T-helper 2 cell treated with Interferon-gamma antibody and Interleukin-4, amounts not matched to agents 100 ng/mL and 5 ng/mL, for 36 hours (primary cell): ENCODE measurements at regions not wholly inside any gene's neighbourhood (a gene's known extent, or its start where the extent isn't known, plus 50 kb on each side); places are given as distances from the start of the nearest gene placed in this dataset.

Experiments used
- intact Hi-C: fragments of 100-400 bp; cut with micrococcal nuclease; formaldehyde crosslinking; loops from one replicate; pipeline ENCODE4 v1.15.1; 2023

DNA sequence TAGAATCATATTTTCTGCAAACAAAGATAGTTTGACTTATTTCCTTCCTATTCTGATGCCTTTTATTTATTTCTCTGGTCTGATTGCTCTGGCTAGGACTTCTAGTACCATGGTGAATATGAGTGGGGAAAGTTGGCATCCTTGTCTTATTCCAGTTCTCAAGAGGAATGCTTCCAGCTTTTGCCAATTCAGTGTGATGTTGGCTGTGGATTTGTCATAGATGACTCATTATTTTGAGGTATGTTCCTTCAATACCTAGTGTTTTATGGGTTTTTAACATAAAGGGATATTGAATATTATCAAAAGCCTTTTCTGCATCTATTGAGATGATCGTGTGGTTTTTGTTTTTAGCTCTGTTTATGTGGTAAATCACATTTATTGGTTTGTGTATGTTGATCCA is 139.4 kb upstream of the CNTN1 start:
- intact Hi-C loops: no loop called here

DNA sequence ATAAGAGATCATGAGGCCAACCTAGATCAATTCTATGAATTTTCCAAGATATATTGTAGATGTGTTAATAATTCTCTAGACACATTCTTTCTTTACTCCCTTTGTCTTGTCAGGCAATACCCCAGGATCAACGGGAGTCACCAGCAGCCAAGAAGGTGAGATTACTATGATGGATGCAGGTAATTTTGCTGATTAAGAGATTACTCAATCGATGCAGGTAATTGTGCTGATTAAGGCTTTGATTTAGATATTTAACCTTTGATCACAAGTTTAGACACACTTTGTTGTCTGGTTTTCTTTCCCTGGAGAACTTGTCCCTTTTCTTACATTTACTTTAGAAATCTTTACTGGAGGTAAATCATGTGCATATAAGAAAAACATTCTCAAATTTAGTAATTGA is 134.3 kb upstream of the CNTN1 start:
- intact Hi-C loops: no loop called here

DNA sequence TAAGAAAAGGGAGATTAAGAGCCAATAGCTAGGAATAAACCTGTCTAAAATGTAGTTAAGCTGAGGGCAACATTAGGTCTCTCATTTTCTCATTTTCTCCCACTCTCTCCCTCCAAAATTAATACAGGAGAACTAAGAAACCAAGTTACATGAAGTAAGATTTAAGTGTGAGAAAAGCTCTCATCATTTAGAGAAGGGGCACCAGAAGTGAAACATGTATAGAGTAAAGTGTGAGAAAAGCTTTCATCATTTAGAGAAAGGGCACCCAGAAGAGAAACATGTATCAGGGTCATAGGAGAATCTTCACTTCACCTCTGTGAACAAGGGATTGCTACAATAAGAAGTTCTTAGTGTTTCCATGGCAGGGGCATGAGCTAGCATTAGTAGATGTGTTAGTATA is 132.4 kb upstream of the CNTN1 start:
- intact Hi-C loops: no loop called here

DNA sequence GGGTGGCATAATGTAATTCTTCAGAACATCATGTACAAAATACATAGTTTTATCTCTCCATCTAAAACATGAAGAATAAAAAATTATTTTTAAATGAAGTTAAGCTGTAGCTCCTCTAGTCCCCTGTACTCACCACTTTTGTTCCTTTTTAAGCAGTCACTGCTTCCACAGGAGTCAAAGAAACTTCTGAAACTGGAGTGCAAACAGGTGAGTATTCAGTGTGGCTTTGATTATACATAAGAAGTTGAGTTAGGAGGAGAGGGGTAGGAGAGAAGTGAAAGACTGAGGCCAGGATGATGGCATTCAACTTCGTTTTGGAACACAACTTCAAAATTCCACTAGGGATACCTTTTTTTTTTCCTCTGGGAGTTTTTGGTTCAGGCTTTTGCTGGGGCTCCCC is 131.4 kb upstream of the CNTN1 start:
- intact Hi-C loops: no loop called here

DNA sequence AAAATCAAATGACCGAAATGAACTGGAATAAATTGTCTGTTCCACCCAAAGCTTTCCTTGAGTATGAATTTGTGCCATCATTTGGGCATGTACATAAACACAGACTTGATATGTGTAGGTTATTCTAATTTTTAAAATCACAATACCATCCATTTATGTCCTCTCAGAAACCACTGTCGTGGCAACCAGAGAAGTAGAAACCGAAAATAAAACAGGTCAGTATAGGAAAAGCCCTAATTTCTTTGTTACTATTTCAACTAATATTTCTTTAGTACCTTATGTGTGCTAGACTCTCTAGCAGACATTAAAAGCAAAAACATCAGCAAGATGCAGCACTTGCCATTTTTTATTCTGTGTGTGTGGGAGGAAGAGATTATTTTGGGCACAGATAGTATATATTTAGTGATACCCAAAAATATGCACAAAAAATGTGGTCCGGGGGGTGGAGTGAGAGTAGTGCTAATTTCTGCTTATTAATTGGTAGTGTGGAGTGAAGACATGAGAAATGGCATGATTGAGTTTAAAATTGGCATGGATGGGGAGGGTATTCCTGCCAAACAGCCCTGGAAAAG is 130.8 kb upstream of the CNTN1 start:
- intact Hi-C loops: no loop called here

DNA sequence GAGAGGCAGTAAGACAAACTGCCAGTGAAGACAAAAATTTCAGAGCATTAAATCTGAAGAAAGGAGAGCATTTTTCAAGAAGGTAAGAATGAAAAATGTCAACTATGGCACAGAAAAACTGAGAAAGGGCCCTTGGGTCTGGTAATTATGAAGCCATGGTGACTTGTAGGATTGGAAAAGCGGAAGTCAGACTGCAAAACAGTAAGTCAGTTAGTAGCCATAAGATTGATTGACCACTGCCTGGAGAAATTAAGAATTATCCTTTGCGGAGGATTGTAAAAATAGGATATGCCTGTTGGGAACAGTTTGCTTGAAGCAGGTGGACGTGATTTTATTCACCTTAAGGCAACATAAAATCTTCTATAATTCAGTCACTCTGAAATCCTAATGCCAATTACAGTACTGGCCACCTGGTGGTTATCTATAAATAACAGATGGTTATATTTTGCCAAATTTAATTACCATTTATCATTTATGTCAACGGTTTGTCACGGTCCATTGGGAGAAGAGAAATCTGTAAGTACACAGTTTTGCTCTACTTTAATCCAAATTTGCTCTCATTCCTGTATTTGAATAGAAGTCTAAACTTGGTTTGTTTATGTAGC is 127.1 kb upstream of the CNTN1 start:
- intact Hi-C loops: no loop called here

DNA sequence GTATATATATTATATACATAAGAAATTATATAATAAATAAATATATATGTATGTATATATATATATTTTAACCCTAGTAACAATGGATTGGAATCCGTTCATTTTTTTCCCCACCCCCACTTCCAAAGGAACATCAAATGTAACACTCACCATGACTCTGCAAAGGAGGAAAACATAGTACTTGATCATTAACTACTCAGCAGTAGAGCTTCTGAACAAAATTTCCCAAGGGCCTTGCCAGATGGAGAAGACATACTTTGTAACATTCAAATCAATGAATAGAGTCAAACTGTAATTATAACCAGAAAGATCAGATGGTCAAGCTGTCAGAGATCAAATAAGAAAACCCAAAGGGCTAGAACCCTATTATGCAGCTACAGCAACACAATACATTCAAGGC is 126.0 kb upstream of the CNTN1 start:
- intact Hi-C loops: no loop called here

DNA sequence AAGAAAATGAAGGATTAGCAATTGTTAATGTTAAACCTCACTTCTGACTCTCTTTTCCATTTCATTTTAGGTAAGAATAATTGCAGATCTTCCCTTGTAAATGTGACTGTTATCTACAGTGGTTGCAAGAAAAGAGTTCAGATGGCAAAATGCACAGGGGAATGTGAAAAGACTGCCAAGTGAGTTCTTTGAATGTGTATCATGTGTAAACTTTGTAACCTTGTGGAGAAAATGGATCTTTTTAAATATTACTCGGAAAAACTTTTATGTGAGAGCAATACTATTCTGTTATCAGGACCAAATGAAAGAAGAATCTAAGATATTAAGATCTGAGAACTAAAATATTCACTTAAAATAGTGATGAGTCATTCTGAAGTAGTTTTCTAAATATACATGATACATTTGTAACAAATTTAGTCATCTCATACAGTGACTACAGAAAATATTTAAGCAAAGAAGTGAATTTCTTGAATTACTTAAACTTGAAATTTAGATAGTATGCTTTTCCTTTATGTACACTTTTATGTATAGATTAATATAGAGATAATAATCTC is 122.5 kb upstream of the CNTN1 start:
- intact Hi-C loops: no loop called here

DNA sequence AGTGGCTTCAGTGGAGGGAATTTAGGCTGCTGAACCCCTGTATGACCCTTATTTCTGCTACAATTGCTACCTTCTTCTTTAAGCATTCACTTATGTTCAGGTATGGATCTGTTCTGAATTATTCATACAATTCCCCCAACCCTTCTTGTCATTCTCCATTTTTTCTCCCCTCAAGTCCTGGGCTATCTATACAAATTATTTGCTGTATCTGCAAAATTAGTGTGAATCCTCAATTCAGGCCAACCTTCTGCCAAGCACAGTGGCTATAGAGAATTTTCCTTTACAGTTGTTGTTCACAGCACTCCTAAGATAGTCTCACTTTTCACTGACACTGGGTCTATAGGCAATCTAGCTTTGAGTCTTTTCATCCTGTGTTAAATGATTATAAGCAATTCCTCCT is 119.2 kb upstream of the CNTN1 start:
- intact Hi-C loops: no loop called here

DNA sequence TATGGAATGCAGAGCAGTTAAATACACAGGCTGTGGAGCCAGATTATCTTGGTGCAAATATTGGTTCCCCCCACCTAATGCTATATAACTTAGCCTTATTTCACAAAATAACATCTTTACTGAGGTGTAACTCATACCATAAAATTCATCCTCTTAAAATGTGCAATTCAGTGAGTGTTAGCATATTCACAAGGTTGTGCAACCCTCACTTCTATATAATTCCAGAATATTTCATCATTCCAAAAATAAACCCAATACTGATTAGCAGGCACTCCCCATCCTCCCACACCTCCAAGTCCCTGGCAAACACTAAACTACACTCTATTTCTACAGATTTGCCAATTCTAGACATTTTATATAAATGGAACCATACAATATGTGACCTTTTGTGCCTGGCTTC is 116.3 kb upstream of the CNTN1 start:
- intact Hi-C loops: no loop called here

DNA sequence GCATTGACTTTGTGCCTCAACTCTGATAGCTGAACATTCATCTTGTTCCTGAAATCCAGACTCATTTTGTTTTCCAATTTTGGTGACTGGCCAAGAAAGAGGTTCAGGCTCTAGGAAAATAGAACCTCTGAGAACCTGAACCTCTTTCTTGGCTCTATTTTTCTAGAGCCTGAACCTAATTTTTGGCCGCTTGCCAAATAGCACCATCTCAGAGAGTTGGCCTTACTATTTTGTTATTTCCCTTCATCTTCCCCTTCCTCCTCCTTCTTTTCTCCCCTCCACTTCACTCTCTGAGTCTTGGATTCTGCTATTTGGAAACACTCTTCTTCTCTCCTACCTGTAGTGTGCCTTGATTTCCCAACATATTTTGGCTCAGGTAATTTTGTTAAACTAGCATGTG is 114.4 kb upstream of the CNTN1 start:
- intact Hi-C loops: no loop called here

DNA sequence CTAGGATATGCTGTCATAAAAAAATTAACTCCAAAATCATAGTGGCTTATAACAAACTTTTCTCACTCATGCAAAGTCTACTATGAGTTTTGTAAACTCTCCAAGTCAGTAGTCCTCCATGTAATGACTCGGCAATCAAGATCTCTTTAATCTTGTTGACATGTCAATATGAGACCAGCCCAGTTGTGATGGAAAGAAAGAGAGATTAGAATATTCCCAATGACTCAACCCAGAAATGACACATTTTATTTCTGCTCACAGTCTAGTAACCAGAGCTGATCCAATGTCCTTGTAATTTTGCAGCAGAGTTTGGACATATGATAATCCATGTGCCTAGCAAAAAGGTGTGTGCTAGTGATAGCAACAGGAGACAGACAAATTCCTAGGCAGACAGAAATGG is 112.6 kb upstream of the CNTN1 start:
- intact Hi-C loops: no loop called here

DNA sequence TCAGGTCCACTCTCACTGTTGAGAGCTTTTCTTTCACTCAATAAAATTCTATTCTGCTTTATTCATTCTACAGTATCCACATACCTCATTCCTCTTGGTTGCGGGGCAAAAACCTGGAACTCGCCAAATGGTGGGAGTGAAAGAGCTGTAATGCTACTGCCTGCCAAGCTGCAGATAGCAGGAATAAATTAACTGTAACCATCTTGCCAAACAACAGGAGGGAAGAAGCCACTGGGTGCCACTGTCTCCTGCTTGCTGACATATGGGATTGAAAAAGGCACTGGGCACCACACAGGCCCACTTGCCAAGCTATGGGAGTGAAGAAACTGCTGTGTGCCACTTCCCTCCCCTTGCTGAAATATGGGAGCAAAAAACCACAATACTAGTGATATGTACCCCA is 111.9 kb upstream of the CNTN1 start:
- intact Hi-C loops: no loop called here

DNA sequence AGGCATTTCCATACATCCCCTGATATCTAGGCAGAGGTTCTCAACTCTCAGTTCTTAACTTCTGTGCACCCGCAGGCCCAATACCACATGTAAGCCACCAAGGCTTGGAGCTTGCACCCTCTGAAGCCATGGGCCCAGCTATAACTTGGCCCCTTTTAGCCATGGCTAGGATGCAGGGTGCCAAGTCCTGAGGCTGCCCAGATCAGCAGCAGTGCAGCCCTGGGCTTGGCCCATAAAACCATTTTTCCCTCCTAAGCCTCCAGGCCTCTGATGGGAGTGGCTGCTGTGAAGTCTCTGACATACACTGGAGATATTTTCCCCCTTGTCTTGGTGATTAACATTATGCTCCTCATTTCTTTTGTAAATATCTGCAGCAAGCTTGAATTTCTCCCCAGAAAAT is 110.3 kb upstream of the CNTN1 start:
- intact Hi-C loops: no loop called here

DNA sequence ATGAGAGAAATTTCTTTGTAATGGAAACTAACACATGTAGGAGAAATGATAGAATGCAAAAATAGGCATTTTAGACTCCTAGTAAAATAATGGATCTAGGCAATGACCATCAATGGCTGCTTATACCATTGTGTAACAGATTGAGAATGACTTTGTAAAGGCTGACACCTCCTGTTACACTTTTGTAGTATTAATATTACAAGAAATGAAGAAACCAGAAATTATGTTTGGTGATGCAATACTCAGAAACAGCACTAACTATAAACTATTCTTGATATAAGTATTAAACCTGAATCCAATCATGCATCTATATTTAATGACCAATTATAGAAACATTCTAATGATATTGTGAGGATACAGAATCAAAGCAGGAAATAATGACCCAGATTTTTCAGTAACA is 108.5 kb upstream of the CNTN1 start:
- intact Hi-C loops: no loop called here

DNA sequence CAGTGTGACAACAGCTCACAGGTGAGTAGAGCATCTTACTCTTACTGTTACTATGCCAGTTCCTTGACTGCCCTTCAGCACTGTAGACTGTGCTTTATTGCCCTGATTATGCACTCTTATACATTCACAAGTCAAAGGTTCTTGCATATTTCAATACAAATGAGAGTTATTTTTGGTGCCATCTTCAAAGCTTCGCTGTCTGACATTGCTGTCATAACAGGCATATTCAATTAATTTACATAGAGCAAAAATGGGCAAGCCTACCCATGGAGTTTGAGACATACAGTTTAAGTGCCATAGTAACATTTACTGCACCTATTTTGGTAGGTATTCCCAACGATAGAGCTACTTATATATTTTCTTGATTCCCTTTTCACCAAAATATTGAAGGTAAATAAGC is 107.5 kb upstream of the CNTN1 start:
- intact Hi-C loops: no loop called here

DNA sequence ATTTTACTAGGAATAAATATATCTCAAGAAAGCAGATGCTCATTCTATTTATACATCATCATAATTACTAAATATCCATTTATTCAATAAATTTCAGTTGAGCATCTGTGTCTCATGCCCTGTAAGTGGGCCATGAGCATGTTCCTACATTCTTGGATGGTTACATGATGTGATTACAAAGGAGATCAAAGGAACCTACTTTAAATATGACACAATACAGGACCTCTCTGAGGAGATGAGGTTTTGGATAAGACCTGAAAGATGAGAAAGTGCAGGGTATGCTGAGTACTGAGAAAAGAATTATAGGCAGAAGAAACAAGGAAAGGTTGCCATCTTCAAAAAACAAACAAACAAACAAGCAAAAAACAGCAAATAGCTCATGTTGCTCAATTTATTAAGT is 105.4 kb upstream of the CNTN1 start:
- intact Hi-C loops: no loop called here

DNA sequence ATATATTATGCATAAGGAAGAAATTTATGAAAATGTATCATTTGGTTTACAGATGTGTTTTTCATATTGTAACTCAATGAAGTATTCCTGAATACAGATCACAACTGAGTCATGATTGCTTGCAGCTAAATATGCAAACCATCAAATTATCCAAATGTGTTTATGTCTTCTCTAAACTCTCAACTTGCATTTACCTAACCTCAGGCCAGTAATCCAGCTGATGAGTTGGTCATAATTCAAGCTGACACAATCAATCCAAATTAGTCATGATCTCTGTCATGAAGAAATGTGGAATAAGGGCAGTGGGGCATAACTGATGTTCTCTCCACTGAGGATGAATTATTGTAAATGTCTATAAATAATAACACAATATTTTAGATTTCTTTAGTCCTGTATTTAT is 104.8 kb upstream of the CNTN1 start:
- intact Hi-C loops: no loop called here

DNA sequence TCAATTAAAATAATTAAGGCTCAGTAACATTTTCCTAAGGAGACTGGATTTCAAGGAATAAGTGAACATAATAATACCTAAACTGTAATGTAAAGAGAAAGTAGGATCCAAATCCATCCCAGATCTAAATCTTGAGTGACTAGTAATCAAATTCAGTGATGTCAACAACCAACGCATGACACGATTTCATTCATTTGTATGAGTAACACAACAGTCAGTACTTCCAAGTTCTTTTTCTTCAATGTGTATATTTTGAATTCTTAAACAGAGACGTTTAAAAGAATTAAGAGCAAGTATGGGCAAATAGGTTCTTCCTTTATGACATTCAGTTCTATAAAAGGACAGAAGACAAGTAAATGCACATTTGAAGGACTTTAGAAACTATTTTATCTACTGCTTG is 104.3 kb upstream of the CNTN1 start:
- intact Hi-C loops: no loop called here

DNA sequence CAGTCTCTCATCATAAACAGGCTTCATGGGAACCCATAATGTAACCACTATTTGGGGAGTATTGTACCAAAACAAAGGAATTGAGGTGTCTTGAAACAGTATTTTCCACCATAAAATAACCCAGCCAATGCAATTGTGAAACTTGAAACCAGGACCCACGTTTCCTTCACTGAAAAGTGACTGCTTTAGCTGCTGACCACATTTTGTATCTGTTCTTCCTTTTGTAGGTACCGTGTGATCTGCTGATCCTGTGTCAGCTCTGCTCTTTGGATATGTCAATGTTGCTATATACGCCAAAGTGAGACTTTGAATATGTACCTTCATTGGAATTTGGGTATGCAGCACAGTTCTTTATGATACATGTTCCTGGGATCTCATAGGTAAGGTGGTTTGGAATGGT is 95.1 kb upstream of the CNTN1 start:
- intact Hi-C loops: no loop called here

DNA sequence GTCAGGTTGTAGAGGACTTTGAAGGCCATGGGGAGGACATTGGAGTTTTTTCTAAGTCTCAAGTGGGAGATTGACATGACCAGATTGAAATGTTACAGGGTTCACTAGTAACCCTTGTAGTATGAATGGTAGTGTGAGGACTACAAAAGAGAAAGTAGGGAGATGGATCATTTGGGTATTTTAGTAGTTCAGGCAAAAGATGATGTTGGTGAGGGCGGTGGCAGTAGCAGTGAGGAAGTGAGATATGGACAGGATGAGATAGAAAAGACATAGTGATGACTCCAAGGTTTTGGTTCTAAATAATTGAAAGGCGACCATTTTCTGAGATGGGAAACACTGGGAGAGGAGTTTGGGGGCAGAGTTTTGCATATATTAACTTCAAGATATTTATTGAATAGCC is 94.2 kb upstream of the CNTN1 start:
- intact Hi-C loops: no loop called here

DNA sequence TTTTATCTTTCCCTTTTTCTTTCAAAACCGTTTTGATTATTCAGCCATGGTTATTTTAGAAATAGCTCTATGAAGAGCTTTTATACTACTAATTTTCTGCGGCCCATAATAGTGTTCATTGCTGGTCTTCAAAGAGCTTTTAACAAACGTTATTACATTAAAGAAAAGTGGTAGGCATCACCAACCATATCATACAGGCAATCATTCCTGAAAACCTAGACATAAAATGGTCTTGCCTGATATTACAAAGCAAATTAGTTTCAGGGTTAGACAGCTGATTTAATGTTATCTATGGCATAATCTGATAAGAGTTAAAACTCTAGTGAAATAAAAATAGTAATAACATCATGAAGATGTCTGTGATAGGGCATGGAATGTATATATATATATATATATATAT is 89.7 kb upstream of the CNTN1 start:
- intact Hi-C loops: no loop called here

DNA sequence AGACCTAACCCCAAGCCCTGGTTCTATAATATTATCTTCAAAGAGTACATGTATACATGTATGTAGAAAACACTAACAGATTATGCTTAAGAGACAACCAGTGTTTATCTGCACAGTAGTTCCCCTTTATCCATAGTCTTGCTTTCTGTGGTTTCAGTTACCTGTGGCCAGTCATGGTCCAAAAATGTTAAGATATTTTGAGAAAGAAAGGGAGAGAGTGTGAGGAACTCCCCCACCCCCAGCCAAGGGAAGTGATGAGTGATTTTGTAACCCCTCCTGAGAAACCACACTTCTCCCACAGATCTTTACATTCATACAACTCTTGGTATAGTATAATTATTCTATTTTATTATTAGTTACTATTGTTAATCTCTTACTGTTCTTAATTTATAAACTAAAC is 77.3 kb upstream of the CNTN1 start:
- intact Hi-C loops: no loop called here

DNA sequence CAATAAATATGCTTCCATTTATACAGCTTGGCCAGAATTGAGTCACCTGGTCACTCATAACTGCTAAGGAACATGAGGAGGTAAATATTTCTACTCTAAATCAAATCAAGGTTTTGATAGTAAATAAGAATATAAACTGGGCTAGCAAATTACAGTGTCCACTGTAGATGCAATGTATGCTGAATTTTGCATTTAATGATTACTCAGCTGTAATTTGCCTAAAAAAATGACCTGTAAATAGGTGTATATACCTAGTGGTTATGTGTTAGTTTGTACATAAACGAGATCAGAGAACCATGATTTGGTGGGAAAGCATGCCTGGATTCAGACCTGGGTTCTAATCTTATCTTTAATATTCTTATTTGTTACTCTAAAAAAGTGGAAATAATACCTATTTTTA is 76.6 kb upstream of the CNTN1 start:
- intact Hi-C loops: no loop called here
